DMS79 (cell line): ENCODE measurements at regions not wholly inside any gene's neighbourhood (a gene's known extent, or its start where the extent isn't known, plus 50 kb on each side); places are given as distances from the start of the nearest gene placed in this dataset.
"Not testable (repeated sequence)": the region's sequence is repeated elsewhere in the genome, so short reads cannot be mapped to it uniquely, and the experiment has no call there.

ENCODE experiments used
- DNase-seq: peaks from one replicate; lab custom pipeline; 2025; lab: John Stamatoyannopoulos, UW

- DNase-seq = no peak
Observed at GRCh38 chr7:156547884-156548561, 92.6 kb upstream of the RNF32 start.

GRCh38 chr7:156545979-156546378 is 94.6 kb upstream of the RNF32 start:
- DNase-seq = no peak

GRCh38 chr7:156544919-156545715 is 95.5 kb upstream of the RNF32 start:
- DNase-seq = no peak

GRCh38 chr7:156543699-156544598 is 96.6 kb upstream of the RNF32 start:
- no peak for DNase-seq

GRCh38 chr7:156540619-156541165 is 99.9 kb upstream of the RNF32 start:
- no peak for DNase-seq

- no peak for DNase-seq
Observed at GRCh38 chr7:156539999-156540398, 100.6 kb upstream of the RNF32 start.

- DNase-seq = no peak
Observed at GRCh38 chr7:156537006-156537405, 103.6 kb upstream of the RNF32 start.

- DNase-seq = no peak
Observed at GRCh38 chr7:156534925-156535324, 105.6 kb upstream of the RNF32 start.

- DNase-seq = no peak
Observed at GRCh38 chr7:156533964-156534363, 106.6 kb upstream of the RNF32 start.

GRCh38 chr7:156533420-156533819 is 107.2 kb upstream of the RNF32 start:
- no peak for DNase-seq

GRCh38 chr7:156532016-156532602 is 108.5 kb upstream of the RNF32 start:
- DNase-seq = no peak

- no peak for DNase-seq
Observed at GRCh38 chr7:156529956-156530355, 110.6 kb upstream of the RNF32 start.

- no peak for DNase-seq
Observed at GRCh38 chr7:156527458-156527890, 113.1 kb upstream of the RNF32 start.

GRCh38 chr7:156524818-156525597 is 115.6 kb upstream of the RNF32 start:
- DNase-seq = no peak

- no peak for DNase-seq
Observed at GRCh38 chr7:156523447-156524048, 117.0 kb upstream of the RNF32 start.

GRCh38 chr7:156522801-156523200 is 117.8 kb upstream of the RNF32 start:
- no peak for DNase-seq

- DNase-seq = no peak
Observed at GRCh38 chr7:156519070-156519469, 121.5 kb upstream of the RNF32 start.

GRCh38 chr7:156518466-156518865 is 122.1 kb upstream of the RNF32 start:
- DNase-seq = no peak

- not testable (repeated sequence) for DNase-seq
Observed at GRCh38 chr7:156517858-156518257, 122.7 kb upstream of the RNF32 start.

- DNase-seq = no peak
Observed at GRCh38 chr7:156516791-156517378, 123.7 kb upstream of the RNF32 start.
